Thoracic aorta (tissue), 2 donors: ENCODE measurements at regions not wholly inside any gene's neighbourhood (a gene's known extent, or its start where the extent isn't known, plus 50 kb on each side); places are given as distances from the start of the nearest gene placed in this dataset.

Experiments
- ATAC-seq: fragments of 150-250 bp; one replicate; pipeline ENCODE4 v1.8.0; 2017; ENCODE audit warnings: low read depth; ENCODE audit not compliant: insufficient number of reproducible peaks, low FRiP score
- DNase-seq: peaks from one replicate; pipeline ENCODE4 v3.0.0-alpha.2; 2020; ENCODE audit warnings: low spot score
- H3K27ac ChIP-seq, 2 donors: fragments of 200-600 bp; sonication (generic); 1 replicate in 1 of 2; 2 replicates in 1 of 2; pipeline ENCODE4 v1.5.1; 2016; ENCODE audit warnings: mild to moderate bottlenecking in 2 of 2, moderate library complexity in 2 of 2
- H3K27me3 ChIP-seq: fragments of 200-600 bp; sonication (generic); replicated peaks from 2 replicates; pipeline ENCODE4 v1.6.0; 2016; ENCODE audit warnings: mild to moderate bottlenecking; ENCODE audit not compliant: insufficient read depth
- H3K36me3 ChIP-seq: fragments of 200-600 bp; sonication (generic); one replicate; pipeline ENCODE4 v1.5.1; 2016
- H3K4me1 ChIP-seq, 2 donors: fragments of 200-600 bp; sonication (generic); 1 replicate in 1 of 2; 2 replicates in 1 of 2; pipeline versions ENCODE4 v1.5.1 to v1.6.0; 2016; ENCODE audit warnings: low read depth in 2 of 2, mild to moderate bottlenecking in 1 of 2; ENCODE audit not compliant: control insufficient read depth in 1 of 2
- H3K4me3 ChIP-seq: fragments of 200-600 bp; sonication (generic); 2 replicates; pipeline ENCODE4 v1.5.1; 2016; ENCODE audit warnings: mild to moderate bottlenecking
- H3K9me3 ChIP-seq: fragments of 200-600 bp; sonication (generic); 2 replicates; pipeline ENCODE4 v1.5.1; 2016
- CTCF ChIP-seq: fragments of 200-600 bp; sonication (generic); IDR thresholded peaks from one replicate; pipeline ENCODE4 v1.5.1; 2019; ENCODE audit warnings: antibody characterized with exemption

- DNase-seq (no peak), ATAC-seq (no peak)
- no peaks in the 10 kb centered on the region for H3K9me3 ChIP-seq
- H3K27ac ChIP-seq = no peak overlapping the region
- no peak for TF ChIP-seq CTCF
- H3K27me3 ChIP-seq = no peaks in the 10 kb centered on the region
- peak overlapping the region; percentile 30 for H3K4me3 ChIP-seq
- H3K36me3 ChIP-seq = no peaks in the 10 kb centered on the region
- H3K4me1 ChIP-seq = peaks cover 17 to 34% of the 10 kb centered on the region in 2 donors
Measured at GRCh38 chr17:12574525-12574924, 91.2 kb upstream of the MYOCD start.

GRCh38 chr17:12575641-12576040, 90.0 kb upstream of the MYOCD start:
- H3K27me3 ChIP-seq = no peaks in the 10 kb centered on the region
- no peak for TF ChIP-seq CTCF
- H3K9me3 ChIP-seq = no peaks in the 10 kb centered on the region
- H3K27ac ChIP-seq = no peak overlapping the region
- no peak for ATAC-seq
- peaks cover 17 to 45% of the 10 kb centered on the region in 2 donors for H3K4me1 ChIP-seq
- no peak overlapping the region for H3K4me3 ChIP-seq
- no peaks in the 10 kb centered on the region for H3K36me3 ChIP-seq
- DNase-seq = no peak

- Histone ChIP-seq H3K9me3 (no peaks in the 10 kb centered on the region), H3K27me3 (no peaks in the 10 kb centered on the region), H3K27ac (no peak overlapping the region), H3K4me1 (peaks cover 7 to 39% of the 10 kb centered on the region in 2 donors), H3K36me3 (no peaks in the 10 kb centered on the region), H3K4me3 (peak overlapping the region; percentile 50)
- TF ChIP-seq CTCF = no peak
- ATAC-seq (no peak), DNase-seq (no peak)
Measured at GRCh38 chr17:12579288-12579687, 86.4 kb upstream of the MYOCD start.

- no peak for ATAC-seq
- H3K4me1 ChIP-seq = peaks cover 0 to 39% of the 10 kb centered on the region in 2 donors
- H3K36me3 ChIP-seq = no peaks in the 10 kb centered on the region
- H3K9me3 ChIP-seq = no peaks in the 10 kb centered on the region
- H3K27me3 ChIP-seq = no peaks in the 10 kb centered on the region
- TF ChIP-seq CTCF = no peak
- H3K27ac ChIP-seq = peak overlapping the region in 1 of 2 donors; percentile 25
- no peak for DNase-seq
- H3K4me3 ChIP-seq = peak overlapping the region; percentile 50
Measured at GRCh38 chr17:12580640-12581039, 85.0 kb upstream of the MYOCD start.

GRCh38 chr17:12584727-12585126, 81.0 kb upstream of the MYOCD start:
- H3K36me3 ChIP-seq = no peaks in the 10 kb centered on the region
- DNase-seq (no peak), ATAC-seq (no peak)
- TF ChIP-seq CTCF = no peak
- peaks cover 0 to 19% of the 10 kb centered on the region in 2 donors for H3K4me1 ChIP-seq
- H3K27me3 ChIP-seq = no peaks in the 10 kb centered on the region
- H3K27ac ChIP-seq = no peak overlapping the region
- H3K9me3 ChIP-seq = no peaks in the 10 kb centered on the region
- no peak overlapping the region for H3K4me3 ChIP-seq
